GM18861 (cell line): ENCODE measurements at regions not wholly inside any gene's neighbourhood (a gene's known extent, or its start where the extent isn't known, plus 50 kb on each side); places are given as distances from the start of the nearest gene placed in this dataset.

Experiments used
- ATAC-seq: cut with Tn5 transposase; IDR thresholded peaks from one replicate; pipeline ENCODE4 v1.9.1; 2021; ENCODE audit not compliant: unreplicated experiment

- no peak for ATAC-seq
Observed at GRCh38 chr15:99454941-99455788, 110.6 kb upstream of the MEF2A start.

- ATAC-seq, result no peak
Observed at GRCh38 chr15:99455789-99456160, 110.0 kb upstream of the MEF2A start.

GRCh38 chr15:99464137-99464536 is 101.6 kb upstream of the MEF2A start:
- no peak for ATAC-seq

- no peak for ATAC-seq
Observed at GRCh38 chr15:99466701-99467337, 99.0 kb upstream of the MEF2A start.

GRCh38 chr15:99467338-99467720 is 98.5 kb upstream of the MEF2A start:
- ATAC-seq, result no peak

- ATAC-seq, result no peak
Observed at GRCh38 chr15:99467853-99468464, 97.8 kb upstream of the MEF2A start.

- peak; percentile 56 for ATAC-seq
Observed at GRCh38 chr15:99470204-99470603, 95.6 kb upstream of the MEF2A start.

GRCh38 chr15:99472416-99473145 is 93.2 kb upstream of the MEF2A start:
- no peak for ATAC-seq

- ATAC-seq, result no peak
Observed at GRCh38 chr15:99473981-99474906, 91.5 kb upstream of the MEF2A start.

- ATAC-seq, result no peak
Observed at GRCh38 chr15:99474909-99475753, 90.7 kb upstream of the MEF2A start.

GRCh38 chr15:99475754-99476412 is 89.9 kb upstream of the MEF2A start:
- ATAC-seq, result no peak

- no peak for ATAC-seq
Observed at GRCh38 chr15:99476413-99477222, 89.2 kb upstream of the MEF2A start.

GRCh38 chr15:99477791-99478471 is 87.9 kb upstream of the MEF2A start:
- ATAC-seq, result no peak

- no peak for ATAC-seq
Observed at GRCh38 chr15:99478977-99479376, 86.8 kb upstream of the MEF2A start.

GRCh38 chr15:99480016-99480810 is 85.6 kb upstream of the MEF2A start:
- ATAC-seq, result no peak

- ATAC-seq, result no peak
Observed at GRCh38 chr15:99481113-99481950, 84.5 kb upstream of the MEF2A start.
